D721Med (cell line): ENCODE measurements at regions not wholly inside any gene's neighbourhood (a gene's known extent, or its start where the extent isn't known, plus 50 kb on each side); places are given as distances from the start of the nearest gene placed in this dataset.

Source experiments
- DNase-seq: peaks from one replicate; pipeline ENCODE4 v3.0.0; 2011; ENCODE audit warnings: low spot score; ENCODE audit not compliant: insufficient read length
- FAIRE-seq: peaks from 2 replicates; lab custom pipeline; 2011; peaks lifted over from hg19 to GRCh38; lab: Jason Lieb, UNC
- CTCF ChIP-seq: IDR thresholded peaks from 2 replicates; pipeline ENCODE4 v1.5.1; 2012; ENCODE audit warnings: mild to moderate bottlenecking, control low read depth; ENCODE audit not compliant: insufficient read depth; ENCODE audit errors: missing control alignments

- DNase-seq, result no peak
Measured at GRCh38 chr6:113530769-113531168, 326.4 kb upstream of the MARCKS start.

GRCh38 chr6:113539202-113539601, 317.9 kb upstream of the MARCKS start:
- no peak for FAIRE-seq
- DNase-seq, result no peak
- TF ChIP-seq CTCF, result no peak

More at GRCh38 chr6:113530769-113531168, 326.4 kb upstream of the MARCKS start:
- TF ChIP-seq CTCF, result no peak
- FAIRE-seq, result no peak

GRCh38 chr6:113539623-113540022, 317.5 kb upstream of the MARCKS start:
- no peak for FAIRE-seq
- DNase-seq, result no peak
- TF ChIP-seq CTCF, result no peak

GRCh38 chr6:113540466-113540865, 316.7 kb upstream of the MARCKS start:
- TF ChIP-seq CTCF, result no peak
- FAIRE-seq, result no peak
- no peak for DNase-seq

GRCh38 chr6:113551168-113551567, 306.0 kb upstream of the MARCKS start:
- DNase-seq (no peak), FAIRE-seq (no peak)
- TF ChIP-seq CTCF, result no peak

- FAIRE-seq, result no peak
- TF ChIP-seq CTCF, result no peak
Measured at GRCh38 chr6:113556775-113557174, 300.4 kb upstream of the MARCKS start.

GRCh38 chr6:113558431-113558830, 298.7 kb upstream of the MARCKS start:
- FAIRE-seq (no peak), DNase-seq (no peak)
- TF ChIP-seq CTCF, result no peak

More at GRCh38 chr6:113556775-113557174, 300.4 kb upstream of the MARCKS start:
- no peak for DNase-seq
